CD4-positive, alpha-beta T cell (primary cell): ENCODE measurements at regions not wholly inside any gene's neighbourhood (a gene's known extent, or its start where the extent isn't known, plus 50 kb on each side); places are given as distances from the start of the nearest gene placed in this dataset.
A peak's percentile ranks its signal among the peaks of the same experiment; 100 is the strongest.

Source experiments
- ATAC-seq: fragments of 200-7000 bp; cut with Tn5 transposase; one replicate; pipeline ENCODE4 v1.10.0; 2022; ENCODE audit warnings: mild to moderate bottlenecking; ENCODE audit not compliant: poor library complexity
- CTCF ChIA-PET: fragments of 350-600 bp; sonication (Branson Sonifier 250); formaldehyde crosslinking; loops from one replicate; lab custom pipeline; 2021; ENCODE audit warnings: antibody characterized with exemption, inconsistent platforms; lab: Charles Lee
- POLR2A ChIA-PET: fragments of 350-600 bp; sonication (Branson Sonifier 250); formaldehyde crosslinking; loops from one replicate; lab custom pipeline; 2021; ENCODE audit warnings: antibody characterized with exemption, inconsistent platforms; lab: Charles Lee
- DNase-seq, 14 experiments: peaks; one replicate each; pipeline ENCODE4 v3.0.0-alpha.2; 2013 to 2020; ENCODE audit warnings: mixed read lengths in 2 of 14
- H3K27ac ChIP-seq, 2 donors: one replicate each; pipeline versions ENCODE4 v1.5.1 to v1.7.0; 2013; ENCODE audit warnings: low read length in 2 of 2, low read depth in 1 of 2, mild to moderate bottlenecking in 1 of 2
- H3K27me3 ChIP-seq, 2 experiments: 1 replicate in 1 of 2; 2 replicates in 1 of 2; pipeline versions ENCODE4 v1.6.1 to v1.7.0; 2013; ENCODE audit warnings: low read length in 2 of 2, control low read depth in 1 of 2, mild to moderate bottlenecking in 1 of 2, moderate library complexity in 1 of 2; ENCODE audit not compliant: insufficient read depth in 2 of 2, control insufficient read depth in 1 of 2
- H3K36me3 ChIP-seq: one replicate; pipeline ENCODE4 v1.6.1; 2013; ENCODE audit warnings: low read length, control low read depth; ENCODE audit not compliant: insufficient read depth
- H3K4me1 ChIP-seq: one replicate; pipeline ENCODE4 v1.6.1; 2013; ENCODE audit warnings: low read length, control low read depth; ENCODE audit not compliant: insufficient read depth
- H3K4me3 ChIP-seq: one replicate; pipeline ENCODE4 v1.5.1; 2013; ENCODE audit warnings: mild to moderate bottlenecking, low read length, moderate library complexity
- H3K9me3 ChIP-seq, 2 experiments: 1 replicate in 1 of 2; 2 replicates in 1 of 2; pipeline versions ENCODE4 v1.6.1 to v1.7.0; 2013; ENCODE audit warnings: low read length in 2 of 2, mild to moderate bottlenecking in 2 of 2, control low read depth in 1 of 2, moderate library complexity in 1 of 2; ENCODE audit not compliant: control insufficient read depth in 1 of 2, insufficient read depth in 1 of 2
- H3K27ac Mint-ChIP-seq: one replicate; pipeline ENCODE4 v1.8.0; 2020; ENCODE audit warnings: mixed read lengths
- H3K27me3 Mint-ChIP-seq: one replicate; pipeline ENCODE4 v1.8.0; 2021; ENCODE audit warnings: mixed read lengths
- H3K36me3 Mint-ChIP-seq: one replicate; pipeline ENCODE4 v1.8.0; 2021; ENCODE audit warnings: low read depth, mixed read lengths
- H3K4me1 Mint-ChIP-seq: one replicate; pipeline ENCODE4 v1.8.0; 2021; ENCODE audit warnings: low read depth, mixed read lengths
- H3K4me3 Mint-ChIP-seq: one replicate; pipeline ENCODE4 v1.8.0; 2020; ENCODE audit warnings: mild to moderate bottlenecking, mixed read lengths
- H3K9me3 Mint-ChIP-seq: one replicate; pipeline ENCODE4 v1.8.0; 2020; ENCODE audit warnings: mixed read lengths
- intact Hi-C, 2 experiments: fragments of 100-400 bp; cut with DNase I in 1 of 2; cut with micrococcal nuclease in 1 of 2; formaldehyde crosslinking; loops; one replicate each; pipeline versions ENCODE4 v1.15.1 to v1.9.0; 2023 to 2025; cut with DNase I, micrococcal nuclease
- TF ChIP-seq, protein P1 (sequence below): fragments of 200-600 bp; IDR thresholded peaks from one replicate; pipeline ENCODE4 v1.8.0; 2022; ENCODE audit warnings: antibody characterized with exemption, mild to moderate bottlenecking

DNA sequence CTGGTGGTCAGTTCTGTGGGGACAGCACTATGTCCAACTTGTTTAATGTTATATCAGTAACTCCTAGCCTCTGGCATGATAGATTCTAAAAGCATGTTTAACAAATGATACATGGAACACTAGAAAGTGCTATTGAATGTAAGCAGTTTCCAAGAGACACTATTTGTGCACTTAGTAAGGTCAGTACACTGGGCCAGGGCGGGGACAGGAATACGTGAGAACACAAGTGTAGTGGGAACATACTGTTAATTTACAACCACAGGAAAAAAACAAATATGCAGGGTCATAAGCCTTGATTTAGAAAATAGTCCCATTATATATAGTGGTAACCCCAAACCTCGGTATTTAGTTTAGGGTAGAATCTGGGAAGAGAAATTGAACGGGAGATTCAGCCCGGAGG, 88.9 kb upstream of the SLC38A2 start:
- Histone ChIP-seq H3K4me3 (no peak overlapping the region), H3K27ac (no peak overlapping the region), H3K9me3 (no peaks in the 10 kb centered on the region), H3K27me3 (no peaks in the 10 kb centered on the region), H3K4me1 (peaks cover 31% of the 10 kb centered on the region), H3K36me3 (no peaks in the 10 kb centered on the region)
- intact Hi-C loops: no loop called here
- Mint-ChIP-seq H3K4me1 (peaks cover 47% of the 10 kb centered on the region), H3K9me3 (no peaks in the 10 kb centered on the region), H3K27ac (no peak overlapping the region), H3K4me3 (no peak overlapping the region), H3K27me3 (no peaks in the 10 kb centered on the region), H3K36me3 (no peaks in the 10 kb centered on the region)
- no peak for DNase-seq
- POLR2A ChIA-PET: interaction anchor here (1.1 to 2.0 kb wide), 3 partner anchors 62 to 89 kb away, joined by 3 to 10 read pairs (median 4); partner anchors contain the start of gene SLC38A2
- CTCF ChIA-PET: no interaction called here
- TF ChIP-seq, protein P1, sequence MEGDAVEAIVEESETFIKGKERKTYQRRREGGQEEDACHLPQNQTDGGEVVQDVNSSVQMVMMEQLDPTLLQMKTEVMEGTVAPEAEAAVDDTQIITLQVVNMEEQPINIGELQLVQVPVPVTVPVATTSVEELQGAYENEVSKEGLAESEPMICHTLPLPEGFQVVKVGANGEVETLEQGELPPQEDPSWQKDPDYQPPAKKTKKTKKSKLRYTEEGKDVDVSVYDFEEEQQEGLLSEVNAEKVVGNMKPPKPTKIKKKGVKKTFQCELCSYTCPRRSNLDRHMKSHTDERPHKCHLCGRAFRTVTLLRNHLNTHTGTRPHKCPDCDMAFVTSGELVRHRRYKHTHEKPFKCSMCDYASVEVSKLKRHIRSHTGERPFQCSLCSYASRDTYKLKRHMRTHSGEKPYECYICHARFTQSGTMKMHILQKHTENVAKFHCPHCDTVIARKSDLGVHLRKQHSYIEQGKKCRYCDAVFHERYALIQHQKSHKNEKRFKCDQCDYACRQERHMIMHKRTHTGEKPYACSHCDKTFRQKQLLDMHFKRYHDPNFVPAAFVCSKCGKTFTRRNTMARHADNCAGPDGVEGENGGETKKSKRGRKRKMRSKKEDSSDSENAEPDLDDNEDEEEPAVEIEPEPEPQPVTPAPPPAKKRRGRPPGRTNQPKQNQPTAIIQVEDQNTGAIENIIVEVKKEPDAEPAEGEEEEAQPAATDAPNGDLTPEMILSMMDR: no peak
- no peak for ATAC-seq

DNA sequence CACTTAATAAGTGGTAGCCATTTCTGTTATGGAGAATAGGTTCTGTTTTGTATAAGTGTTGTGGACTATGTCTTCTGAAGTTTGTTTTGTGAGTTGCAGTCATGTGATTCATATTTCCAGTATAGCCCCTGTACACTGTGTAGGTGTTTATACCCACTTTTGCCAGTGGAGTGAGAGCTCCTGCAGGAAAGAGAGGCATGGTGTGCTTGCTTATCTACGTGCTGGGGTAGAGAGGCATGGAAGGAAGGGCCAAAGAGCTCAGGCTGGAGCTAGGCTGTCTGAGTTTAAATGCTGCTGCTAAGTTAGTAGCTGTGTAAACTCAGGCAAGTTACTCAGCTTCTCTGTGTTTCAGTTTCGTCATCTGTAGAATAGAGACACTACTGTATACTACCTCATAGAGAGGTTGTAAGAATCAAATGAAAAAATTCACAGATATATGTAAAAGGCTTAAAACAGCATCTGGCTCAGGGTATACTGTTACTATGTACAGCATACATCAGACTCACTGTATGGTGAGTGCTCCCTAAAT, 88.2 kb upstream of the SLC38A2 start:
- ATAC-seq (no peak), DNase-seq (no peak)
- H3K4me3 Mint-ChIP-seq: peak overlapping the region; percentile 2
- no peaks in the 10 kb centered on the region for H3K9me3 Mint-ChIP-seq
- intact Hi-C loops: no loop called here
- peaks cover 54% of the 10 kb centered on the region for H3K4me1 Mint-ChIP-seq
- CTCF ChIA-PET: interaction anchor here (1.1 kb wide), 1 partner anchor 15 kb away, joined by 3 read pairs; no protein-coding TSS in a partner anchor
- Histone ChIP-seq H3K36me3 (no peaks in the 10 kb centered on the region), H3K4me1 (peaks cover 36% of the 10 kb centered on the region), H3K27me3 (no peaks in the 10 kb centered on the region), H3K9me3 (no peaks in the 10 kb centered on the region), H3K27ac (peak overlapping the region in 1 of 2 donors; percentile 50), H3K4me3 (no peak overlapping the region)
- peak overlapping the region; percentile 76 for H3K27ac Mint-ChIP-seq
- no peaks in the 10 kb centered on the region for H3K27me3 Mint-ChIP-seq
- TF ChIP-seq, protein P1: no peak
- H3K36me3 Mint-ChIP-seq: no peaks in the 10 kb centered on the region
- POLR2A ChIA-PET: interaction anchor here (0.5 to 2.0 kb wide), 7 partner anchors 10 to 191 kb away, joined by 3 to 10 read pairs (median 4); partner anchors contain the start of genes SLC38A1 and SLC38A2

DNA sequence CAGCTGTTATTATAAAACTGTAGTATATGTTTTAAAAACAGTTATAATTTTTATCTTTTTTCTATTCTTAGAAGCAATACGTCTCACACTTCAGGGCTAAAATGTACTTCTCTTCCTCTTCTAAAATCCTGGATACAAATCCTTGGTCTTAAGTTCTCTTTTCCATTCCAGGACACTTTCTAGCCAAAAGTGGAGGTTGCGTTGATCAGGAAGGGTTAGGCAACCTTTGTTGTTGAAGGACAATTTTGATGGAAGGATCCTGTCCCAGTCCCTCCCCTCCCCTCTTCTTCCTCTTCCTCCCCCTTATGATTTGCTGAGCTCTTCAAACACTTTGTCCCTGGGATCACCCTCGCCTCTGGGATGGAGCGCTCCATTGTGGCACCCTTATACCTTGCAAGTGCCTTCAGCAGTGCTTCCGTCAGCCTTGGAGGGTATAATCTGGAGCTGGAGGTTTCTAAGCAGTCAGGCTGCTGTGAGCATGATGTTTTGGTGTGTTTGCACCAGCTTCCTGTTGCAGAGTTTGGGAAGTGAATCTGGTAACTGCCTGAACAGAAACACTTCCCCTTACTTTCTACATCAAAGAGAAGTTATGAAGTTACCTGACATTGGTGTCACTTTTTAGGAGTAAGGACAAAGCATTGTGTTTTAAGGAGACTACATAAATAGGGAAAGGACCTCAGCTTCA, 87.4 kb upstream of the SLC38A2 start:
- Mint-ChIP-seq H3K36me3 (no peaks in the 10 kb centered on the region), H3K4me1 (peaks cover 61% of the 10 kb centered on the region), H3K27me3 (no peaks in the 10 kb centered on the region), H3K27ac (peak overlapping the region; percentile 76), H3K9me3 (no peaks in the 10 kb centered on the region), H3K4me3 (peak overlapping the region; percentile 84)
- TF ChIP-seq, protein P1: no peak
- ATAC-seq: peak; percentile 62
- CTCF ChIA-PET: interaction anchor here (1.1 kb wide), 1 partner anchor 16 kb away, joined by 3 read pairs; no protein-coding TSS in a partner anchor
- H3K36me3 ChIP-seq: no peaks in the 10 kb centered on the region
- peak overlapping the region; percentile 10 for H3K4me3 ChIP-seq
- peak in 5 of 14 experiments; percentile 14 to 51 (median 35) for DNase-seq
- H3K27me3 ChIP-seq: no peaks in the 10 kb centered on the region
- intact Hi-C loops: loop anchor here in 1 of 2 experiments (5.0 kb wide), 2 partner anchors 52 to 88 kb away; partner anchors contain the start of gene SLC38A2
- peak overlapping the region in 1 of 2 donors; percentile 50 for H3K27ac ChIP-seq
- POLR2A ChIA-PET: interaction anchor here (0.5 to 2.7 kb wide), 9 partner anchors 10 to 410 kb away, joined by 3 to 10 read pairs (median 4); partner anchors contain the start of genes SLC38A1 and SLC38A2
- H3K4me1 ChIP-seq: peaks cover 42% of the 10 kb centered on the region
- H3K9me3 ChIP-seq: no peaks in the 10 kb centered on the region
